Inflammatory macrophage treated with lipopolysaccharide for 1 hour (primary cell): ENCODE measurements at regions not wholly inside any gene's neighbourhood (a gene's known extent, or its start where the extent isn't known, plus 50 kb on each side); places are given as distances from the start of the nearest gene placed in this dataset.
A peak's percentile ranks its signal among the peaks of the same experiment; 100 is the strongest.

Source experiments
- DNase-seq, 2 donors: peaks; one replicate each; pipeline ENCODE4 v3.0.0-alpha.2; 2020 to 2022

- DNase-seq, result no peak
Measured at GRCh38 chr3:82080792-82081191, 319.3 kb upstream of the GBE1 start.

- no peak for DNase-seq
Measured at GRCh38 chr3:82080261-82080660, 318.8 kb upstream of the GBE1 start.

GRCh38 chr3:82079335-82079890, 318.0 kb upstream of the GBE1 start:
- DNase-seq, result no peak

- DNase-seq, result no peak
Measured at GRCh38 chr3:82078246-82078645, 316.8 kb upstream of the GBE1 start.

- no peak for DNase-seq
Measured at GRCh38 chr3:82067420-82067819, 306.0 kb upstream of the GBE1 start.

- no peak for DNase-seq
Measured at GRCh38 chr3:82058809-82059208, 297.4 kb upstream of the GBE1 start.

GRCh38 chr3:82055792-82056191, 294.3 kb upstream of the GBE1 start:
- DNase-seq, result no peak

- DNase-seq, result no peak
Measured at GRCh38 chr3:82054849-82055248, 293.4 kb upstream of the GBE1 start.

GRCh38 chr3:82053236-82053635, 291.8 kb upstream of the GBE1 start:
- DNase-seq, result no peak

- no peak for DNase-seq
Measured at GRCh38 chr3:82050382-82050781, 288.9 kb upstream of the GBE1 start.

GRCh38 chr3:82048711-82049110, 287.3 kb upstream of the GBE1 start:
- no peak for DNase-seq

- DNase-seq, result no peak
Measured at GRCh38 chr3:82044930-82045705, 283.7 kb upstream of the GBE1 start.

- DNase-seq, result no peak
Measured at GRCh38 chr3:82038556-82038955, 277.1 kb upstream of the GBE1 start.

GRCh38 chr3:82033186-82033585, 271.7 kb upstream of the GBE1 start:
- DNase-seq, result no peak

- DNase-seq, result no peak
Measured at GRCh38 chr3:82031596-82031995, 270.2 kb upstream of the GBE1 start.

GRCh38 chr3:82030916-82031315, 269.5 kb upstream of the GBE1 start:
- no peak for DNase-seq

- no peak for DNase-seq
Measured at GRCh38 chr3:82022836-82023235, 261.4 kb upstream of the GBE1 start.

GRCh38 chr3:82020282-82020681, 258.8 kb upstream of the GBE1 start:
- no peak for DNase-seq

GRCh38 chr3:82015241-82015640, 253.8 kb upstream of the GBE1 start:
- DNase-seq, result peak in 1 of 2 donors; percentile 2

GRCh38 chr3:82012775-82013174, 251.3 kb upstream of the GBE1 start:
- no peak for DNase-seq

GRCh38 chr3:82011336-82011735, 249.9 kb upstream of the GBE1 start:
- DNase-seq, result no peak

GRCh38 chr3:82005266-82005665, 243.8 kb upstream of the GBE1 start:
- DNase-seq, result no peak

- no peak for DNase-seq
Measured at GRCh38 chr3:82004266-82004665, 242.8 kb upstream of the GBE1 start.

GRCh38 chr3:82002986-82003642, 241.7 kb upstream of the GBE1 start:
- DNase-seq, result no peak
